Stomach (tissue), 4 donors: ENCODE measurements at regions not wholly inside any gene's neighbourhood (a gene's known extent, or its start where the extent isn't known, plus 50 kb on each side); places are given as distances from the start of the nearest gene placed in this dataset.

Source experiments
- CTCF ChIP-seq, 7 experiments: fragments of 450-650 bp in 4 of 7; fragments of 200-600 bp in 3 of 7; sonication (generic) in 3 of 7; IDR thresholded peaks; one replicate each; pipeline ENCODE4 v1.5.1; 2016 to 2019; ENCODE audit warnings: antibody characterized with exemption in 7 of 7, control low read depth in 2 of 7, mild to moderate bottlenecking in 1 of 7
- EP300 ChIP-seq: sonication (generic); formaldehyde crosslinking; IDR thresholded peaks from one replicate; pipeline ENCODE4 v1.6.1; 2017; ENCODE audit warnings: antibody characterized with exemption
- POLR2A ChIP-seq, 4 donors: fragments of 450-650 bp; IDR thresholded peaks; one replicate each; pipeline ENCODE4 v1.6.1; 2016; ENCODE audit warnings: antibody characterized with exemption in 4 of 4, control low read depth in 2 of 4, mild to moderate bottlenecking in 1 of 4, moderate library complexity in 1 of 4

GRCh38 chr14:92266216-92266615 is 56.7 kb upstream of the SLC24A4 start:
- no peak for TF ChIP-seq EP300
- TF ChIP-seq POLR2A (IDR thresholded peaks at IDR 0.05): no peak
- TF ChIP-seq CTCF (IDR thresholded peaks at IDR 0.05): no peak
